ENCODE measurements at regions not wholly inside any gene's neighbourhood (a gene's known extent, or its start where the extent isn't known, plus 50 kb on each side); places are given as distances from the start of the nearest gene placed in this dataset.
A peak's percentile ranks its signal among the peaks of the same experiment; 100 is the strongest.

GRCh38 chr7:432933-433332, 86.7 kb downstream of the PDGFA start:
- H3K9me3 ChIP-seq: no peaks in the 10 kb centered on the region; the same call in 1 of the 2 replicates
- H3K4me1 Mint-ChIP-seq (ENCODE audit: low read depth, unreplicated experiment): peaks cover 20% of the 10 kb centered on the region
- H3K4me1 ChIP-seq: peaks cover 50% of the 10 kb centered on the region
- no peaks in the 10 kb centered on the region for H3K9me3 Mint-ChIP-seq (ENCODE audit: unreplicated experiment)
- no peak for DNase-seq
- intact Hi-C loops (cut with micrococcal nuclease; ENCODE audit: unreplicated experiment): loop anchor here (10.0 kb wide), 1 partner anchor 332 kb away; no protein-coding TSS in a partner anchor
- no peaks in the 10 kb centered on the region for H3K36me3 ChIP-seq (ENCODE audit: control insufficient read depth, insufficient read depth, low read length)
- ChIA-PET POLR2A (no interaction called here), CTCF (no interaction called here)
- H3K27ac Mint-ChIP-seq (ENCODE audit: unreplicated experiment): peak overlapping the region; percentile 25
- no TSS peak for BruUV-seq (replicated peaks)
- no peak for TF ChIP-seq CTCF (IDR thresholded peaks at IDR 0.05; ENCODE audit: insufficient read depth in 1 of 2, low read depth in 1 of 2, low read length in 1 of 2, severe bottlenecking in 1 of 2, unreplicated experiment in 1 of 2)
- H3K27me3 Mint-ChIP-seq (ENCODE audit: insufficient read depth, unreplicated experiment): no peaks in the 10 kb centered on the region
- H3K4me3 Mint-ChIP-seq (ENCODE audit: unreplicated experiment): no peak overlapping the region
- no peaks in the 10 kb centered on the region for H3K36me3 Mint-ChIP-seq (ENCODE audit: insufficient read depth, unreplicated experiment)
- H3K27me3 ChIP-seq (replicated peaks; ENCODE audit: control insufficient read depth, insufficient read depth, low read length): no peaks in the 10 kb centered on the region
- H3K4me3 ChIP-seq (ENCODE audit: low read depth, low read length): no peak overlapping the region

GRCh38 chr7:433558-433957, 86.1 kb downstream of the PDGFA start:
- no peaks in the 10 kb centered on the region for H3K9me3 Mint-ChIP-seq (ENCODE audit: unreplicated experiment)
- no peak for DNase-seq
- no TSS peak for BruUV-seq (replicated peaks)

GRCh38 chr7:434891-435629, 84.6 kb downstream of the PDGFA start:
- H3K4me3 Mint-ChIP-seq (ENCODE audit: unreplicated experiment): peak overlapping the region; percentile 66
- no peaks in the 10 kb centered on the region for H3K9me3 ChIP-seq
- H3K27ac Mint-ChIP-seq (ENCODE audit: unreplicated experiment): peak overlapping the region; percentile 90
- H3K9me3 Mint-ChIP-seq (ENCODE audit: unreplicated experiment): no peaks in the 10 kb centered on the region
- no peaks in the 10 kb centered on the region for H3K27me3 Mint-ChIP-seq (ENCODE audit: insufficient read depth, unreplicated experiment)
- H3K27me3 ChIP-seq (replicated peaks; ENCODE audit: control insufficient read depth, insufficient read depth, low read length): no peaks in the 10 kb centered on the region
- TF ChIP-seq CTCF (IDR thresholded peaks at IDR 0.05; ENCODE audit: insufficient read depth in 1 of 2, low read depth in 1 of 2, low read length in 1 of 2, severe bottlenecking in 1 of 2, unreplicated experiment in 1 of 2): no peak
- peak; percentile 92 for DNase-seq
- H3K4me1 Mint-ChIP-seq (ENCODE audit: low read depth, unreplicated experiment): peaks cover 20% of the 10 kb centered on the region
- no peaks in the 10 kb centered on the region for H3K36me3 Mint-ChIP-seq (ENCODE audit: insufficient read depth, unreplicated experiment)
- H3K36me3 ChIP-seq (ENCODE audit: control insufficient read depth, insufficient read depth, low read length): no peaks in the 10 kb centered on the region
- H3K4me3 ChIP-seq (ENCODE audit: low read depth, low read length): no peak overlapping the region
- peaks cover 40% of the 10 kb centered on the region for H3K4me1 ChIP-seq
- CTCF ChIA-PET: interaction anchor here (0.6 to 2.1 kb wide), 8 partner anchors 61 to 127 kb away, joined by 3 to 10 read pairs (median 4); partner anchors contain the start of gene PDGFA
- intact Hi-C loops (cut with micrococcal nuclease; ENCODE audit: unreplicated experiment): loop anchor here (1.0 to 10.0 kb wide), 5 partner anchors 62 to 330 kb away; partner anchors contain the start of gene PDGFA
- BruUV-seq (replicated peaks): no TSS peak
- POLR2A ChIA-PET: interaction anchor here (0.6 to 1.6 kb wide), 4 partner anchors 62 to 113 kb away, joined by 3 to 9 read pairs (median 6); no protein-coding TSS in a partner anchor

More at GRCh38 chr7:433558-433957, 86.1 kb downstream of the PDGFA start:
- Histone ChIP-seq H3K36me3 (ENCODE audit: control insufficient read depth, insufficient read depth, low read length) (no peaks in the 10 kb centered on the region), H3K4me1 (peaks cover 50% of the 10 kb centered on the region), H3K9me3 (no peaks in the 10 kb centered on the region), H3K27me3 (replicated peaks; ENCODE audit: control insufficient read depth, insufficient read depth, low read length) (no peaks in the 10 kb centered on the region), H3K4me3 (ENCODE audit: low read depth, low read length) (no peak overlapping the region)
- TF ChIP-seq CTCF (IDR thresholded peaks at IDR 0.05; ENCODE audit: insufficient read depth in 1 of 2, low read depth in 1 of 2, low read length in 1 of 2, severe bottlenecking in 1 of 2, unreplicated experiment in 1 of 2): no peak
- no peaks in the 10 kb centered on the region for H3K27me3 Mint-ChIP-seq (ENCODE audit: insufficient read depth, unreplicated experiment)
- H3K27ac Mint-ChIP-seq (ENCODE audit: unreplicated experiment): peak overlapping the region; percentile 25
- H3K4me3 Mint-ChIP-seq (ENCODE audit: unreplicated experiment): no peak overlapping the region
- peaks cover 20% of the 10 kb centered on the region for H3K4me1 Mint-ChIP-seq (ENCODE audit: low read depth, unreplicated experiment)
- intact Hi-C loops (cut with micrococcal nuclease; ENCODE audit: unreplicated experiment): loop anchor here (10.0 kb wide), 1 partner anchor 331 kb away; no protein-coding TSS in a partner anchor
- H3K36me3 Mint-ChIP-seq (ENCODE audit: insufficient read depth, unreplicated experiment): no peaks in the 10 kb centered on the region
- CTCF ChIA-PET: no interaction called here
- POLR2A ChIA-PET: no interaction called here
